ENCODE measurements at regions not wholly inside any gene's neighbourhood (a gene's known extent, or its start where the extent isn't known, plus 50 kb on each side); places are given as distances from the start of the nearest gene placed in this dataset.

GRCh38 chr9:104984948-104985347 is 57.0 kb upstream of the ABCA1 start:
- H3K9ac ChIP-seq (ENCODE audit: insufficient read depth in 1 of 2, low read depth in 2 of 2, low read length in 2 of 2) = no peak overlapping the region
- H3K27me3 ChIP-seq (ENCODE audit: control insufficient read depth in 2 of 2, insufficient read depth in 2 of 2, low read length in 2 of 2) = peaks cover 0 to 8% of the 10 kb centered on the region in 2 experiments; a peak in 2 of 5 replicates
- H4K20me1 ChIP-seq (replicated peaks; ENCODE audit: control insufficient read depth, insufficient read depth, low read length) = no peaks in the 10 kb centered on the region
- H2AFZ ChIP-seq (ENCODE audit: low read depth, low read length) = no peak overlapping the region
- H3K4me3 ChIP-seq = no peak overlapping the region
- intact Hi-C loops (cut with micrococcal nuclease) = no loop called here
- H3K36me3 ChIP-seq (ENCODE audit: control insufficient read depth, insufficient read depth, low read length) = no peaks in the 10 kb centered on the region
- ATAC-seq (no peak), DNase-seq (ENCODE audit: extremely low read depth in 1 of 4, low spot score in 3 of 4) (no peak), FAIRE-seq (no peak)
- no peaks in the 10 kb centered on the region for H3K79me2 ChIP-seq (ENCODE audit: control insufficient read depth, insufficient read depth, low read length)
- no peaks in the 10 kb centered on the region for H3K9me1 ChIP-seq (ENCODE audit: control insufficient read depth, insufficient read depth, low read length)
- POLR2A ChIA-PET = interaction anchor here (0.6 kb wide), 1 partner anchor 104 kb away, joined by 3 read pairs; no protein-coding TSS in a partner anchor
- no TSS peak for BruUV-seq (replicated peaks)
- CTCF ChIA-PET (ENCODE audit: low intra/inter-chr PET ratio) = no interaction called here
- H3K27ac ChIP-seq (ENCODE audit: extremely low read depth, low read depth, low read length) = no peak overlapping the region
- no peaks in the 10 kb centered on the region; a peak in 2 of 5 replicates for H3K4me1 ChIP-seq (replicated peaks in 1 of 2; ENCODE audit: control insufficient read depth in 2 of 2, insufficient read depth in 2 of 2, low read length in 2 of 2)
- in situ Hi-C loops (cut with MboI) = no loop called here
- WGBS (ENCODE audit: insufficient coverage, low coverage, missing lambda C conversion rate) = 0% methylated on average over 2 of the region's 2 CpGs
- TF ChIP-seq STAT5B (CRISPR knock-in tag; IDR thresholded peaks at IDR 0.05) (no peak), ZNF197 (CRISPR knock-in tag; IDR thresholded peaks at IDR 0.05; ENCODE audit: low read depth) (no peak), ARID1B (IDR thresholded peaks at IDR 0.05) (no peak), ZNF174 (CRISPR knock-in tag; IDR thresholded peaks at IDR 0.05) (no peak), RAD21 (CRISPR knock-in tag; conservative IDR thresholded peaks at IDR 0.05 in 1 of 2, IDR thresholded peaks at IDR 0.05 in 1 of 2) (no peak), CBFA2T2 (conservative IDR thresholded peaks at IDR 0.05) (no peak), ZNF184 (CRISPR knock-in tag; IDR thresholded peaks at IDR 0.05) (no peak), ZBTB17 (CRISPR knock-in tag; IDR thresholded peaks at IDR 0.05) (no peak), ZNF280B (CRISPR knock-in tag; IDR thresholded peaks at IDR 0.05) (no peak), SIN3B (IDR thresholded peaks at IDR 0.05; ENCODE audit: low read depth) (no peak), E2F6 (IDR thresholded peaks at IDR 0.05; ENCODE audit: borderline replicate concordance in 1 of 2, extremely low read depth in 1 of 2, insufficient read depth in 1 of 2, insufficient read length in 1 of 2, low read depth in 1 of 2, low read length in 1 of 2, poor library complexity in 1 of 2, severe bottlenecking in 1 of 2) (no peak)
- TF ChIP-seq, protein P1, sequence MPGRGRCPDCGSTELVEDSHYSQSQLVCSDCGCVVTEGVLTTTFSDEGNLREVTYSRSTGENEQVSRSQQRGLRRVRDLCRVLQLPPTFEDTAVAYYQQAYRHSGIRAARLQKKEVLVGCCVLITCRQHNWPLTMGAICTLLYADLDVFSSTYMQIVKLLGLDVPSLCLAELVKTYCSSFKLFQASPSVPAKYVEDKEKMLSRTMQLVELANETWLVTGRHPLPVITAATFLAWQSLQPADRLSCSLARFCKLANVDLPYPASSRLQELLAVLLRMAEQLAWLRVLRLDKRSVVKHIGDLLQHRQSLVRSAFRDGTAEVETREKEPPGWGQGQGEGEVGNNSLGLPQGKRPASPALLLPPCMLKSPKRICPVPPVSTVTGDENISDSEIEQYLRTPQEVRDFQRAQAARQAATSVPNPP (IDR thresholded peaks at IDR 0.05; ENCODE audit: borderline replicate concordance, insufficient read depth, insufficient read length) = no peak
- no peak overlapping the region for H3K4me2 ChIP-seq (ENCODE audit: insufficient read depth, low read length)
- H3K9me3 ChIP-seq (replicated peaks; ENCODE audit: control insufficient read depth, insufficient read depth, low read depth, low read length) = no peaks in the 10 kb centered on the region

Data from K562 (cell line).